DMS 273 (cell line): ENCODE measurements at regions not wholly inside any gene's neighbourhood (a gene's known extent, or its start where the extent isn't known, plus 50 kb on each side); places are given as distances from the start of the nearest gene placed in this dataset.

Experiments used
- DNase-seq: peaks from one replicate; lab custom pipeline; 2025; ENCODE audit not compliant: unreplicated experiment; lab: John Stamatoyannopoulos, UW

GRCh38 chr10:120960725-120961124 is 109.6 kb downstream of the WDR11 start:
- DNase-seq = no peak

DNA sequence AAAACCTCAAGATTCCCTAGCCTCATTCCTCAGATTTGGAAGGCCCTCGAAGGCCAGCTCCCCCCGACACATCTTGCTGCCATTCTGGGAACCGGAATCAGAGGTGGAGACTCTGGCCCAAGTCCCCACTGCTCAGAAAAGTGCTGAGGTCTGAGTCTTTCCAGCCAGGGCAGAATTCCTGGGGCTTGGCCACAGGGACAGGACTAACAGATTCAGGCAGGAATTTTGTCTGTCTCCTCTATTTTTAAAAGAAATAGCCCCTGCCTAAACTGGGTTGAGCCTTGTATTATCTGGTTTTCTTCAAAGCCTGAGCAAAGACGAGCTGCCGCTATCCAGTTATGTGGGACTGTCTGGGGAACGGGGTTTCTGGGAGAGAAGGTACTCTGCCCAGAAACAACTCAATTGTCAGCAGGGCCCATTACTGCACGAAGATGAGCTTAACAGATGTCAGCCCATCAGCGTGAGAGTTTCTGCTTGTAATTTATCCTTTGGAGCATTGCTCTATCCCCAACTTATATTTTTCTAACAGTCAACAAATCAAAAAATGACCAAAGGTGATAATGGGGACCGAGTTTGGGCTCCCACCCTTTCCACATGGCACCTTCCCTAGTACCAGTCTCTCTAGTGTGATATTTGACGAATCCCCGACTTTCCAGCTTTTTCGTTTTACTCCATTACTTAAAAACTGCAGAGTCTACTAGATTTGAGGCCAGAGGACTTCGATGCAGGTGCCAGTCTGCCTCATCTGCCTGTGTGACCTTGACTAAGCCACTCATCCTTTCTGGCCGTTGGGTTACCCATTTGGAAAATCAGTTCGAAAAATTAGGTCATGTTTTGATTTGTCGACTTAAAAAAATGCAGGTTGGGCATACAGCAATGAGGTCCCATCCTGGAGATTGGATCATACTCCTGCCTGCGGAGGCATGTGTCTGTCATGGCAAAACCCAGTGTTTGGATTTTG is 110.9 kb downstream of the WDR11 start:
- no peak for DNase-seq

- no peak for DNase-seq
These were observed 111.8 kb downstream of the WDR11 start for GRCh38 chr10:120962756-120963593.

- no peak for DNase-seq
These were observed 112.5 kb downstream of the WDR11 start for GRCh38 chr10:120963594-120964220.

- DNase-seq = no peak
These were observed 115.5 kb downstream of the WDR11 start for GRCh38 chr10:120966657-120967045.

DNA sequence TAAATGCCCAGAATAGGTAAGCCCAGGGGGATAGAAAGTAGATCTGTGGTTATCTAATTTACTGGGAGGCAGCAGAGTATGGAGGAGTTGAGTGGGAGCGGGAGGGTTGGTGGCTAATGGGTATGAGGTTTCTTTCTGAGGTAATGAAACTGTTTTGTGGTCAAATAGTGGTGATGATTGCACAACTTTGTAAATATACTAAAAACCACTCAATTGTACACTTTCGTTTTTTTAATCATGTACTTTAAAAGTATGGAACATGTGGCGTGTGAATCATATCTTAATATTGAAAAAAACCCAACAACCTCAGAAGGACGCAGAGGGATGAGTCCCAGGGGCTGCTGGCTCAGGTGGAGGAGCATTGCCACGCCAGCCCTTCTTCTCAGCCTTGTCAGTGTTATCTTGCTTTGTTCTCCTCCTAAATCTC is 118.1 kb downstream of the WDR11 start:
- DNase-seq = no peak

DNA sequence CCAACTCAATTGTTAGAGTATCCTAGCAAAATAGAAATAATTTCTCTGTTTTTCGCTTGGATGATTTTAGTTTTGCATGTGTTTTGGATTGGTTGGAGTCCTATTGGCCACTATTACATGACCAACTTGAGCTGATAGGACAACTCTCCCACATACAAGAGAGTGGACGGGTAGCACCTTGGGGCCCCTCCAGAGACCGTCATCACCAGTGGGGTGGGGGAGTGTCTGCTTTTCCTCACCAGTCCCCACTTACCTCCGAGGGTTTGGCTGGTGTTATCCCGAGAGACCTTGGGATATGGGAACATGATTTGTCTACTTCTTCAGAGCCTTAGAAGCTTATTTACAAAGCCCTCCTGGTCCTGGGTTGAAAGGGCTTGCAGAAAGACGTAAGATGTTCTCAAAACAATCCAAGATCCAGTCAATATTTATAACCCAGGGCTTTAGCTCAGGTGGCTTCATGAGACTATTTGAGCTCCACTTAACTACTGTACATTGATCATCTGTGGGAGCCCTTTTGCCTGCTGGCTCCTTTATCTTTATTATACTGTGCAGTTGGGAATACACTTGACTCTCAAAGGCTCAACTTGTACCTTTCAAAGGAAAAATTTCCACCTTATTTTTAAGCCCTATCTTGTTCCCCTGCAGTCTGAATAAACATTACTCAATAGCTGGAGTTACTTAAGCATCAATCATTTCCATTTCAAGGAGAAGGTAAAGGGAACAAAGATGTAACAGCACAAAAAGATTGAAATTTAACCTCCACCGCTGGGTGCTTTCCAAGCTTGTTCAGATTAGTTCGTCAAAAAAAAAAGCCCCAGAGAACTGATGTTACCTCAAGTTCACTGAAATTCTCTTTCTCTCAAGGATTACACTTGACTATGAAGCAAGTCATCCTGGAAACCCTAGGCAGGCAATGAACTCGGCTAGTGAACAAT is 119.7 kb downstream of the WDR11 start:
- no peak for DNase-seq

DNA sequence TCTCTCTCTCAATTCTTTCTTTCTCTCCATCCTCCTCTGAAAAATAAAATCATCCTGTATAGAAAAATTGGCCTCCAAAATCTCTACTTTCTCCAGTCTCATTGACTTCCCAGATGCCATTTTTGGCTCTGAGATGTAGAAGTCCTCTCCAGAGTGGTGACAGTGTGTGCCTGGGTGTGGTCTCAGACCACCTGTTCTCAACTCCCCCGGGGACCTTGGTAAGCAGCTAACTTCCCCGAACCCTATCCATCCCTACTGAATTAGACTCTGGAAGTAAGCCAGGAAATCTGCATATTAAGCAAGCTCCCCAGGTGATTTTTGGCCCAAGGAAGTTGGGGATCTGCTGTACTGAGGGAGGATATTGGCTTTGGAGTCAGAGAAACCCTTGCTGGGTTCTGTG is 120.5 kb downstream of the WDR11 start:
- DNase-seq = peak; percentile 57

DNA sequence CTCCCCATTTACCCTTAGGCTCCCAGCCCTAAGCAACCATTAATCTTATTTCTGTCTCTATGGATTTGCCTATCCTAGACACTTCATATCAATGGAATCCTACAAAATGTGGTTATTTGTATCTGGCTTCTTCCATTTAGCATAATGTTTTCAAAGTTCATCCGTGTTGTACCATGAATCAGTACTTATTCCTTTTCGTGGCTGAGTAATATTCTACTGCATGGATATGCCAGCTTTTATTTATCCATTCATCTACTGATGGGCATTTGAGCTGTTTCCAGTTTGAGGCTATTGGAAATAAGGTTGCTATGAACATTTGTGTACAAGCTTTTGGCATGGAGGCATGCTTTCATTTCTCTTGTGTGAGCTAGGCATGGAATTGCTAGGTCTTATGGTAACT is 121.1 kb downstream of the WDR11 start:
- DNase-seq = no peak

GRCh38 chr10:120975072-120975867 is 124.1 kb downstream of the WDR11 start:
- no peak for DNase-seq

GRCh38 chr10:120975868-120976225 is 124.7 kb downstream of the WDR11 start:
- DNase-seq = no peak

DNA sequence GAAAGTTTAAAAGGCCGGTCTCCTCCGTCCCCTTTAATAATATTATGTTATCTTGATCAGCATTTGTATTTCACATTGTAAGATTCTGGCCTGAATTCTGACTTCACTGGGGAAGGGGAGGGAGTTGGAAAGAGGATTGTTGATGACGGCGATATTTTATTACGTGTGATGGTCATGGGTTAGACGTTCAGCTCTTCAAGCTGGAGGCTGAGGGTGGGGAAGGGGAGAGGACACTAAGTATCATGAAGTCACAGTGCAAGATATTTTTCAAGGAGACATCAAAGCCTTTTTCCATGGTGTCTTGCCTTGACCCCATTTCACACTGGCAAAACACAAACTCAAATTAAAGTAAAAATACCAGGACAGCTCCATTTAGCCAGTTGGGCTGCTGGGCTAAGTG is 126.7 kb downstream of the WDR11 start:
- DNase-seq = no peak

DNA sequence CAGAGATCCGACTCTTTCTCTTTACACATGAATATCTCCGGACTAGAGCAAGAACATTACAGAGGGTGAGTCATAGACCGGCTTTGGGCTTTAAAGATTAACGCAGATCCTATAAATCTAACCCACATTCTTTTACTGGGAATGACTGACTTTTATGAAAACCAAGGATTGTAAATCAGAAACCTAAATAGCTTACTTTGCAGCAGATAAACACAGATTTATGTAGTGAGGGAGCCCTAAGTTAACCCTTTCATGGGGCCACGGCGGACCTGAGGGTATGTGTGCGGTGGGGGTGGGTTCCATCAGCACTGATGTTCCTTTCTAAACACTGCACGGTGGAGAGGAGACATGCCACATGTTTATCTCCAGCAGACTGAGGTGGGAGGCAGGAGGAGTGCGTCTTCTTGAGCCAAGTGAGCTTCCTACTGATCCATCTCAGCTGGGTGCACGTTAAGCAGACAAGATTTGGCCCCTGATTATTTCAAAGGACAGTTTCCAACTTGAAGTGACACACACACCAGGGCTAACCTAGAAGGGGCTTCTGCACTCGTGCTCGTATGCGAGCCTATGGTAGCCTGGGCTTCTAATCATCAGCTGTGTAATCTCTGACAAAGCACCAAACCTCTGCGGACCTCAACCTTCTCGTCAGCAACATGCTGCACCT is 127.6 kb downstream of the WDR11 start:
- DNase-seq = no peak

DNA sequence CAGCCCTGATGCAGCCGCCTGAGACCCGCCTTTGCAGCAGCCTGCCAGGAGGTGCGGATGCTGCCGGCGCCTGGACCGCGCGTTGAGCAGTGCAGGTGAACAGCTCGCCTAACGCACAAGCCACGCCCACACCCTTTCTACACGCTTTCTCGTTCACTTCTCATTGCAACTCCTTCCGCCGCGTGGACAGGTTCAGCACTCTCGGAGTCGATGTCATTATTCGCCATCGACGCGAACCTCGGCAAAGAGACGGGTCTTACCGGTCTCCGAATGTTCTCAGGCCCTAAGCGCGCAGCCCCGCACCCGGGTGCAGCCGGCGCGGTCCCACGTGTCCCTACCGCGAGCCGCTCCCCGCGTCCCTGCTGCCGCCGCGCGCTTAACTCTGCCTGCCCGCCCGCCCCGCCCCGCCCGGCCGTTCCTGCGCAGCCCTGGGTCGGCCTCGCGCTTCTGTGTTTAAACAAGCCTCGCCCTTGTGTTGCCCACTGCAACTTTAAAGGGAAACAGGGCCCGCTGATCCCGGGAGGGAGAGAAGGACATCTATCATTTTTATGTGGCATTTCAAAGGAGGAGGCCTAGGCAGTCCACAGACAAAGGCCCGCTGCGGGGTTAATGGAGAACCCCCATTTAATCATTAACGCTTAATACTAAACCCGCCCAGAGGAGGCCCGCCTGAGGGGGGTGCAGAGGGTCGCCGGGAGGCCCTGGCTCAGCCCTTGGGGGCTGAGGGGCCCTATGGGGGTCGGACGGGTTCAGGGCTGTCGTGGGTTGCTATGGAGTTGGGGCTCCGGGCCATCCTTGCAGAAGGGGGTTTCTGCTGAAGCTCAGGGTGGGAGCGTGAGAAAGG is 128.5 kb downstream of the WDR11 start:
- DNase-seq = peak; percentile 84

GRCh38 chr10:120980279-120981255 is 129.4 kb downstream of the WDR11 start:
- DNase-seq = no peak

GRCh38 chr10:120981601-120982391 is 130.6 kb downstream of the WDR11 start:
- no peak for DNase-seq
